Trophoblast cell (in vitro differentiated cells and primary cell): ENCODE measurements at regions not wholly inside any gene's neighbourhood (a gene's known extent, or its start where the extent isn't known, plus 50 kb on each side); places are given as distances from the start of the nearest gene placed in this dataset.
A peak's percentile ranks its signal among the peaks of the same experiment; 100 is the strongest.

Source experiments
- DNase-seq, 2 donors: peaks; one replicate each; pipeline ENCODE4 v3.0.0-alpha.2; 2016
- H2AFZ ChIP-seq: 2 replicates; pipeline ENCODE4 v1.6.1; 2013; ENCODE audit warnings: low read length, moderate library complexity, mild to moderate bottlenecking; ENCODE audit not compliant: insufficient read depth, poor library complexity
- H2AK5ac ChIP-seq: 2 replicates; pipeline ENCODE4 v1.6.1; 2013; ENCODE audit warnings: mild to moderate bottlenecking, low read length
- H2BK120ac ChIP-seq: 2 replicates; pipeline ENCODE4 v1.6.1; 2013; ENCODE audit warnings: low read length, mild to moderate bottlenecking, moderate library complexity; ENCODE audit not compliant: insufficient read depth, poor library complexity
- H2BK12ac ChIP-seq: 2 replicates; pipeline ENCODE4 v1.6.1; 2013; ENCODE audit warnings: mild to moderate bottlenecking, low read length, moderate library complexity
- H2BK5ac ChIP-seq: 2 replicates; pipeline ENCODE4 v1.6.1; 2013; ENCODE audit warnings: low read length, low read depth, moderate library complexity, mild to moderate bottlenecking; ENCODE audit not compliant: poor library complexity
- H3K14ac ChIP-seq: 2 replicates; pipeline ENCODE4 v1.6.1; 2013; ENCODE audit warnings: mild to moderate bottlenecking, low read length
- H3K18ac ChIP-seq: 2 replicates; pipeline ENCODE4 v1.6.1; 2013; ENCODE audit warnings: mild to moderate bottlenecking, low read length
- H3K23ac ChIP-seq: 2 replicates; pipeline ENCODE4 v1.6.1; 2013; ENCODE audit warnings: low read length
- H3K27ac ChIP-seq: 2 replicates; pipeline ENCODE4 v1.5.1; 2013; ENCODE audit warnings: low read depth, mild to moderate bottlenecking, inconsistent platforms, low read length, moderate library complexity
- H3K27me3 ChIP-seq: 2 replicates; pipeline ENCODE4 v1.6.1; 2013; ENCODE audit warnings: inconsistent platforms, mild to moderate bottlenecking, low read length, moderate library complexity; ENCODE audit not compliant: insufficient read depth
- H3K36me3 ChIP-seq, 2 experiments: 1 replicate in 1 of 2; 2 replicates in 1 of 2; pipeline ENCODE4 v1.6.1; 2013; ENCODE audit warnings: low read length in 2 of 2, mild to moderate bottlenecking in 2 of 2, moderate library complexity in 1 of 2; ENCODE audit not compliant: insufficient read depth in 2 of 2, control insufficient read depth in 1 of 2
- H3K4ac ChIP-seq: 2 replicates; pipeline ENCODE4 v1.6.1; 2013; ENCODE audit warnings: low read depth, mild to moderate bottlenecking, low read length, moderate library complexity
- H3K4me1 ChIP-seq, 2 experiments: 1 replicate in 1 of 2; 2 replicates in 1 of 2; pipeline ENCODE4 v1.6.1; 2013; ENCODE audit warnings: low read length in 2 of 2, mild to moderate bottlenecking in 2 of 2, moderate library complexity in 1 of 2; ENCODE audit not compliant: insufficient read depth in 2 of 2, control insufficient read depth in 1 of 2
- H3K4me2 ChIP-seq: 2 replicates; pipeline ENCODE4 v1.6.1; 2013; ENCODE audit warnings: inconsistent platforms, mild to moderate bottlenecking, low read length, moderate library complexity
- H3K4me3 ChIP-seq: 2 replicates; pipeline ENCODE4 v1.5.1; 2013; ENCODE audit warnings: mild to moderate bottlenecking, low read depth, low read length, inconsistent platforms
- H3K79me1 ChIP-seq: one replicate; pipeline ENCODE4 v1.6.1; 2013; ENCODE audit warnings: low read length
- H3K79me2 ChIP-seq: 2 replicates; pipeline ENCODE4 v1.6.1; 2013; ENCODE audit warnings: low read length, mild to moderate bottlenecking; ENCODE audit not compliant: control insufficient read depth, insufficient read depth, poor library complexity
- H3K9ac ChIP-seq: 2 replicates; pipeline ENCODE4 v1.6.1; 2013; ENCODE audit warnings: mild to moderate bottlenecking, low read length
- H3K9me3 ChIP-seq: 2 replicates; pipeline ENCODE4 v1.6.1; 2013; ENCODE audit warnings: low read depth, mild to moderate bottlenecking, control low read depth, inconsistent platforms, low read length; ENCODE audit not compliant: insufficient read depth
- H4K12ac ChIP-seq: 2 replicates; pipeline ENCODE4 v1.6.1; 2013; ENCODE audit warnings: low read depth, mild to moderate bottlenecking, low read length, moderate library complexity
- H4K8ac ChIP-seq: 2 replicates; pipeline ENCODE4 v1.6.1; 2013; ENCODE audit warnings: low read depth, mild to moderate bottlenecking, low read length, moderate library complexity
- H4K91ac ChIP-seq: one replicate; pipeline ENCODE4 v1.6.1; 2013; ENCODE audit warnings: low read depth, mild to moderate bottlenecking, low read length, moderate library complexity
- WGBS: extraction: QIAGEN DNeasy Blood & Tissue Kit; methylation state at CpG from one replicate; pipeline ENCODE4 v1.1.7; 2013; ENCODE audit warnings: missing lambda C conversion rate; ENCODE audit not compliant: insufficient read length, insufficient coverage; ENCODE audit errors: extremely low coverage; 5-methylcytosine and 5-hydroxymethylcytosine counted together

- Histone ChIP-seq H3K18ac (peak overlapping the region; percentile 17), H3K23ac (no peak overlapping the region), H2AFZ (no peak overlapping the region), H2BK5ac (no peak overlapping the region), H3K9me3 (no peaks in the 10 kb centered on the region), H3K27ac (no peak overlapping the region), H4K91ac (peak overlapping the region; percentile 47), H3K4me3 (no peak overlapping the region), H2BK120ac (peak overlapping the region; percentile 35), H4K12ac (no peak overlapping the region), H4K8ac (peak overlapping the region; percentile 19), H3K27me3 (no peaks in the 10 kb centered on the region), H3K79me2 (no peaks in the 10 kb centered on the region), H3K4me2 (no peak overlapping the region), H3K4me1 (peaks cover 8 to 22% of the 10 kb centered on the region in 2 experiments), H2BK12ac (peak overlapping the region; percentile 79), H3K79me1 (peaks cover 25% of the 10 kb centered on the region), H3K36me3 (no peaks in the 10 kb centered on the region), H3K4ac (no peak overlapping the region), H3K9ac (no peak overlapping the region), H2AK5ac (no peak overlapping the region), H3K14ac (peak overlapping the region; percentile 7)
- WGBS: no CpG with 5 or more reads among the region's 15 CpGs
- no peak for DNase-seq
Measured at GRCh38 chr10:128573281-128573845, 447.1 kb upstream of the MKI67 start.

DNA sequence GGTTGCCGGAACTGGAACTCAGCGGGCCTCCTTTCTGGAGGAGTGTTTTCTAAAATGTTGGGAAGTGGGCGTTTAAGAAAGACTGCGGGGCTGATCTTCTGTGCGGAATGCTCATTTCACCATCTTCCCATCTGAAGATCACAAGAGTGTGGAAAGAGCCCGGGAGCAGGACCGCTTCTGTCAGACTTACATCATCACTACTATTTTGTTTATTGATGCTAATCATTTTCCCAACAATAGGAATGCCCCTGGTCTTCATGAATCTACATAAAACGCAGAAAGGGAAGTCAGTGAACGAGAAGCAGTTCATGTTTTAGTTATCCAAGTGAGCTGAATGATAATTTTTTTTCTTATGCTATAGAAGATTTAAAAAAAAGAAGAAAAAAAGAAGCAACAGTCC is 447.8 kb upstream of the MKI67 start:
- no peak overlapping the region for H2AFZ ChIP-seq
- no peak overlapping the region for H3K9ac ChIP-seq
- no peaks in the 10 kb centered on the region for H3K27me3 ChIP-seq
- H3K79me1 ChIP-seq: peaks cover 29% of the 10 kb centered on the region
- peak overlapping the region; percentile 14 for H3K27ac ChIP-seq
- no peak overlapping the region for H4K12ac ChIP-seq
- H2AK5ac ChIP-seq: no peak overlapping the region
- no CpG with 5 or more reads among the region's 9 CpGs for WGBS
- peak overlapping the region; percentile 35 for H2BK120ac ChIP-seq
- no peak overlapping the region for H3K14ac ChIP-seq
- no peak overlapping the region for H3K4me3 ChIP-seq
- H3K36me3 ChIP-seq: no peaks in the 10 kb centered on the region
- H4K91ac ChIP-seq: peak overlapping the region; percentile 47
- H3K18ac ChIP-seq: no peak overlapping the region
- H3K79me2 ChIP-seq: no peaks in the 10 kb centered on the region
- H3K9me3 ChIP-seq: no peaks in the 10 kb centered on the region
- no peak overlapping the region for H3K4ac ChIP-seq
- H2BK12ac ChIP-seq: peak overlapping the region; percentile 79
- H3K4me2 ChIP-seq: no peak overlapping the region
- DNase-seq: peak; percentile 59 to 77
- H4K8ac ChIP-seq: peak overlapping the region; percentile 36
- peaks cover 12 to 27% of the 10 kb centered on the region in 2 experiments for H3K4me1 ChIP-seq
- H3K23ac ChIP-seq: no peak overlapping the region
- H2BK5ac ChIP-seq: peak overlapping the region; percentile 36

GRCh38 chr10:128574581-128575210 is 448.5 kb upstream of the MKI67 start:
- Histone ChIP-seq H2BK5ac (peak overlapping the region; percentile 75), H3K4me2 (no peak overlapping the region), H4K12ac (no peak overlapping the region), H2BK120ac (peak overlapping the region; percentile 66), H3K9me3 (no peaks in the 10 kb centered on the region), H2BK12ac (no peak overlapping the region), H3K4me3 (no peak overlapping the region), H3K18ac (no peak overlapping the region), H4K8ac (peak overlapping the region; percentile 56), H3K4ac (no peak overlapping the region), H2AK5ac (no peak overlapping the region), H4K91ac (peak overlapping the region; percentile 51), H3K27ac (peak overlapping the region; percentile 29), H3K79me2 (no peaks in the 10 kb centered on the region), H3K9ac (no peak overlapping the region), H3K4me1 (peaks cover 13 to 29% of the 10 kb centered on the region in 2 experiments), H3K27me3 (no peaks in the 10 kb centered on the region), H3K36me3 (no peaks in the 10 kb centered on the region), H3K14ac (no peak overlapping the region), H2AFZ (no peak overlapping the region), H3K79me1 (peaks cover 32% of the 10 kb centered on the region), H3K23ac (no peak overlapping the region)
- DNase-seq: peak; percentile 61 to 82
- WGBS: no CpG with 5 or more reads among the region's 16 CpGs

GRCh38 chr10:128575761-128576160 is 449.5 kb upstream of the MKI67 start:
- H4K12ac ChIP-seq: no peak overlapping the region
- H3K4me3 ChIP-seq: no peak overlapping the region
- peak overlapping the region; percentile 67 for H2BK12ac ChIP-seq
- no peak overlapping the region for H2AFZ ChIP-seq
- H3K14ac ChIP-seq: peak overlapping the region; percentile 27
- peak overlapping the region; percentile 19 for H3K18ac ChIP-seq
- H3K79me2 ChIP-seq: no peaks in the 10 kb centered on the region
- no peak overlapping the region for H3K4me2 ChIP-seq
- peak overlapping the region; percentile 87 for H4K91ac ChIP-seq
- H3K36me3 ChIP-seq: no peaks in the 10 kb centered on the region
- H2BK120ac ChIP-seq: no peak overlapping the region
- no peaks in the 10 kb centered on the region for H3K27me3 ChIP-seq
- no peak overlapping the region for H3K9ac ChIP-seq
- peak overlapping the region; percentile 44 for H2BK5ac ChIP-seq
- no peak for DNase-seq
- H3K4ac ChIP-seq: no peak overlapping the region
- H2AK5ac ChIP-seq: no peak overlapping the region
- no peaks in the 10 kb centered on the region for H3K9me3 ChIP-seq
- peaks cover 34% of the 10 kb centered on the region for H3K79me1 ChIP-seq
- H3K27ac ChIP-seq: no peak overlapping the region
- no CpG with 5 or more reads among the region's 2 CpGs for WGBS
- H3K4me1 ChIP-seq: peaks cover 13 to 29% of the 10 kb centered on the region in 2 experiments
- no peak overlapping the region for H3K23ac ChIP-seq
- peak overlapping the region; percentile 32 for H4K8ac ChIP-seq
